GM08714 (cell line): ENCODE measurements at regions not wholly inside any gene's neighbourhood (a gene's known extent, or its start where the extent isn't known, plus 50 kb on each side); places are given as distances from the start of the nearest gene placed in this dataset.
"Not testable (repeated sequence)": the region's sequence is repeated elsewhere in the genome, so short reads cannot be mapped to it uniquely, and the experiment has no call there.

Source experiments
- H3K4me3 ChIP-seq: fragments of 200-500 bp; sonication (Bioruptor generic); 2 replicates; pipeline ENCODE4 v1.5.1; 2014; ENCODE audit warnings: mild to moderate bottlenecking, low read length, inconsistent platforms
- ZNF274 ChIP-seq: IDR thresholded peaks from 2 replicates; pipeline ENCODE4 v1.6.1; 2012; ENCODE audit warnings: mild to moderate bottlenecking, low read depth, low read length

GRCh38 chr5:85604378-85604777 is 1013.4 kb upstream of the COX7C start:
- TF ChIP-seq ZNF274 = no peak
- H3K4me3 ChIP-seq = no peak overlapping the region

- TF ChIP-seq ZNF274 = no peak
These were observed 1013.0 kb upstream of the COX7C start for GRCh38 chr5:85604786-85605185.

DNA sequence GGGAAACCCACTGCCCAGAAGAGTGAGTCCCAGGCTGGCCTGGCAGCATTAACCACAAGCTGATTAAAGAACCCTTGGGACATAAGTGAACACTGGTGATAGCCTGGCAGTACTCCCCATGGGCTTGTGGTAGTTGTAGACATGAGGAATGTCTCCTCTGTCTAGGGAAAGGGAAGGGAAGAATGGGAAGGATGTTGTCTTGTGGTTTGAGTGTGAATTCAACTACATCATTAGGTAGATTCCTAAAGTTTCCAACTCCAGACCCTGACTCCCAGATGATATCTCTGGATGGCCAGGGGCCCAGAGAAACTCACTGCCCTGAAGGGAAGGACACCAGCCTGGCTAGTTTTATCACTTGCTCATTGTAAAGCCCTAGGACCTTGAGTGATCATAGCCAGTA is 1012.4 kb upstream of the COX7C start:
- H3K4me3 ChIP-seq = no peak overlapping the region

More at GRCh38 chr5:85604786-85605185, 1013.0 kb upstream of the COX7C start:
- H3K4me3 ChIP-seq = no peak overlapping the region

DNA sequence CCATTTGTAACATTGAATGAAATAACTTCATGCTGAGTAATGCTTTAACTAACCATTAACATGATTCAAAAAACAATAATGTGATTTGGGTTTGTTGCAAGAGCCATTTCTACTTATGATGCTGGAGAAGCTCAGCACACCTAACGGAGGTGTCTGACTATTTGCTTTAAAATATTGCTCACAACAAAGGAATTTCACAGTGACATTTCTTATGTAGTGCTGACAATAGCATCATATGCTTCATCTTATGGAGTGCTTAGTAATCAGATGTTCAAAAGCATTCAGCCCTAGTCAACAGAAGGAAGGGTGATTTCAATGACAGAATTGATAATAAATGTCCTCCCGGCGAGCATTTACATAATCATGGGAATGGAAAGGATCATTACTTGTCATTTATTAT is 1003.3 kb upstream of the COX7C start:
- TF ChIP-seq ZNF274 = no peak
- H3K4me3 ChIP-seq = no peak overlapping the region

More for the DNA sequence above, 1012.4 kb upstream of the COX7C start:
- no peak for TF ChIP-seq ZNF274

- TF ChIP-seq ZNF274 = no peak
- H3K4me3 ChIP-seq = no peak overlapping the region
These were observed 996.1 kb upstream of the COX7C start for GRCh38 chr5:85621668-85622067.

DNA sequence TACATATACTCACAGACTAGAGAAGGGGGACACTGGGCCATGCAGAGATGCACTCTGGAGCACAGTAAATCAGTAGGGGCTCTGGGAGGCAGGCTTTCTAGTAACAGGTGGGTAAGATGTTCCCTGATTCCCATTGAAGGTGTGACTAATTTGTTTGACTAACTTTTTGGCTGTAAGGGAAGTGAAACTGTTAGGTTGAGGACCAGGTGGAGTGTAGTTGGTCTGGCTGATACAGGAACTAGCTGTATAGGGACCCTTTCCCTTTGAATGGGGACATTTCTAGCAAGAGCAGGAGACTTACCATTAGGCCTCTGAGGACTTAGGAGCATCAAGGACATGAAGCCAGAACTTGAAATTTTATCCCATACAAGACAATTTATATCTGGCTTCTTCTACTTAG is 989.6 kb upstream of the COX7C start:
- H3K4me3 ChIP-seq = no peak overlapping the region
- no peak for TF ChIP-seq ZNF274

DNA sequence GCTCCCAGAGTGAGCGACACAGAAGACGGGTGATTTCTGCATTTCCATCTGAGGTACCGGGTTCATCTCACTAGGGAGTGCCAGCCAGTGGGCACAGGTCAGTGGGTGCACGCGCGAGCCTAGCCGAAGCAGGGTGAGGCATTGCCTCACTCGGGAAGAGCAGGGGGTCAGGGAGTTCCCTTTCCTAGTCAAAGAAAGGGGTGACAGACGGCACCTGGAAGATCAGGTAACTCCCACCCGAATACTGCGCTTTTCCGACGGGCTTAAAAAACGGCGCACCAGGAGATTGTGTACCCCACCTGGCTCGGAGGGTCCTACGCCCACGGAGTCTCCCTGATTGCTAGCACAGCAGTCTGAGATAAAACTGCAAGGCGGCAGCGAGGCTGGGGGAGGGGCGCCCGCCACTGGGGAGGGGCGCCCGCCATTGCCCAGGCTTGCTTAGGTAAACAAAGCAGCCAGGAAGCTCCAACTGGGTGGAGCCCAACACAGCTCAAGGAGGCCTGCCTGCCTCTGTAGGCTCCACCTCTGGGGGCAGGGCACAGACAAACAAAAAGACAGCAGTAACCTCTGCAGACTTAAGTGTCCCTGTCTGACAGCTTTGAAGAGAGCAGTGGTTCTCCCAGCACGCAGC is 979.1 kb upstream of the COX7C start:
- not testable (repeated sequence) for H3K4me3 ChIP-seq

DNA sequence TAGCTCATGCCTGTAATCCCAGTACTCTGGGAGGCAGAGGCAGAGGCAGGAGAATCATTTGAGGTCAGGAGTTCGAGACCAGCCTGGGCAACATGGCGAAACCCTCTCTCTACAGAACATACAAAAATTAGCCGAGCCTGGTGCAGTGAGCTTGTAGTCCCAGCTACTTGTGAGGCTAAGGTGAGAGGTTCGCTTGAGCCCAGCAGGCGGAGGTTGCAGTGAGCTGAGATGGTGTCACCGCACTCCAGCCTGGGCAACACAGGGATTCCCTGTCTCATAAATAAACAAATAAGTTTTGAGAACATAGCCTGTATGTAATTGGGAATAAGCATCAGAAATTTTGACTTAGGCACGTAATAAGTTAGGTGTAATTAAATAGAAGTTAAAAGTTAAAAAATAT is 971.7 kb upstream of the COX7C start:
- TF ChIP-seq ZNF274 = no peak
- peak overlapping the region; percentile 60 for H3K4me3 ChIP-seq

GRCh38 chr5:85646641-85647040 is 971.1 kb upstream of the COX7C start:
- TF ChIP-seq ZNF274 = no peak
- H3K4me3 ChIP-seq = peak overlapping the region; percentile 84

GRCh38 chr5:85647349-85648127 is 970.2 kb upstream of the COX7C start:
- no peak for TF ChIP-seq ZNF274
- peak overlapping the region; percentile 84 for H3K4me3 ChIP-seq

DNA sequence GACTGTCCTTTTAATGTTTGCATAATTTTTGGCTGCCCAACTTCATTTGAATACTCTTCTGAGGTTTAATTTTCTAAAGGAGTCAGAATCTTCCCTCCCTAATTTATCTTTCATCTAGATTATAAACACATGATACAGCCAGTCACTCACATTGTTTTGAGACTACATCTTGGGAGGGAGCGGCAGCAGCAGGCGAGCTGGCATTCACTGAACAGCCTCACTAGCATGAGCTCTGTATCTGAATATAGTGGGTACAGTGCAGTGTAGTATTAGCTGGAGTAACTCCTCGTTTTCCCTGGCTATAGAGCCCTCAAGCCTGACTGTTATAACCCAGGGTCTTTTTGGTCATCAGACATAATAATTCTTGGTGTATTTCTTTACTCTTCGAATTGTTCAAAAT is 969.2 kb upstream of the COX7C start:
- no peak for TF ChIP-seq ZNF274
- no peak overlapping the region for H3K4me3 ChIP-seq

DNA sequence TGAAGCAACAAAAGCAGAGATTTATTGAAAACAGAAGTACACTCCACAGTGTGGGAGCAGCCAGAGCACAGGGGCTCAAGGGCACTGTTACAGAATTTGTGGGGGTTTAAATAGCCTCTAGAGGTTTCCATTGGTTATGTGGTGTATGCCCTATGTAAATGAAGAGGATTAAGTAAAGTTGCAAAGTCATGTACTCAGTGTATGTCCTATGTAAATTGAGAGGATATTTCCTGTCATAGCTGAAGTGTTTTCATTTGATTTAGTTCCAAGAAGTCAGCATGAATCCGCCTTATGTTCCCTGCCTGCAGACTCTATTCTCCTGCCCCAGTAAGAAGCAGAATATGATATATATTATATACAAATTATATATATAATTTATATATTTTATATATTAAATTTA is 966.0 kb upstream of the COX7C start:
- TF ChIP-seq ZNF274 = no peak
- no peak overlapping the region for H3K4me3 ChIP-seq

- H3K4me3 ChIP-seq = not testable (repeated sequence)
These were observed 963.6 kb upstream of the COX7C start for GRCh38 chr5:85654144-85654543.

GRCh38 chr5:85656050-85656449 is 961.7 kb upstream of the COX7C start:
- no peak overlapping the region for H3K4me3 ChIP-seq
- TF ChIP-seq ZNF274 = no peak

DNA sequence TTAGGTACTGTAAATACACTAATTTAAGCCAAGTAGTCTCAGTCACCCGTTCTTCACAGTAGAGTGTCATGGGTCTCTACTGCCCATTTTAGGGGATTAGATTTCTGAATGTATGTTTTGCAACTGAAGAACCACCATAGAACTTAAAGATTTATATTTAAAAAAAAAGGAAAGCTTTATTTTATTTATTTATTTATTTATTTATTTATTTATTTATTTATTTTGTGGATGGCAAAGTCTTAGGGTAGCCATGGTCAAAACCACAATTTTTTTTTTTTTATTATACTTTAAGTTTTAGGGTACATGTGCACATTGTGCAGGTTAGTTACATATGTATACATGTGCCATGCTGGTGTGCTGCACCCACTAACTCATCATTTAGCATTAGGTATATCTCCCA is 960.4 kb upstream of the COX7C start:
- not testable (repeated sequence) for H3K4me3 ChIP-seq

DNA sequence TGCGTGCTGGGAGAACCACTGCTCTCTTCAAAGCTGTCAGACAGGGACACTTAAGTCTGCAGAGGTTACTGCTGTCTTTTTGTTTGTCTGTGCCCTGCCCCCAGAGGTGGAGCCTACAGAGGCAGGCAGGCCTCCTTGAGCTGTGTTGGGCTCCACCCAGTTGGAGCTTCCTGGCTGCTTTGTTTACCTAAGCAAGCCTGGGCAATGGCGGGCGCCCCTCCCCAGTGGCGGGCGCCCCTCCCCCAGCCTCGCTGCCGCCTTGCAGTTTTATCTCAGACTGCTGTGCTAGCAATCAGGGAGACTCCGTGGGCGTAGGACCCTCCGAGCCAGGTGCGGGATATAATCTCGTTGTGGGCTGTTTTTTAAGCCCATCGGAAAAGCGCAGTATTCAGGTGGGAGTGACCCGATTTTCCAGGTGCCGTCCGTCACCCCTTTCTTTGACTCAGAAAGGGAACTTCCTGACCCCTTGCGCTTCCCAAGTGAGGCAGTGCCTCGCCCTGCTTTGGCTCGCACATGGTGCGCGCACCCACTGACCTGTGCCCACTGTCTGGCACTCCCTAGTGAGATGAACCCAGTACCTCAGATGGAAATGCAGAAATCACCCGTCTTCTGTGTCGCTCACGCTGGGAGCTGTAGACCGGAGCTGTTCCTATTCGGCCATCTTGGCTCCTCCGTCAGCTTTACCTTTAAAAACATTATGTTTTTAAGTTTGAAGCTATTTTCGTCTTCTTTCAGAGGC is 954.6 kb upstream of the COX7C start:
- not testable (repeated sequence) for H3K4me3 ChIP-seq
